Naive thymus-derived CD8-positive, alpha-beta T cell (primary cell): ENCODE measurements at regions not wholly inside any gene's neighbourhood (a gene's known extent, or its start where the extent isn't known, plus 50 kb on each side); places are given as distances from the start of the nearest gene placed in this dataset.
"Not testable (repeated sequence)": the region's sequence is repeated elsewhere in the genome, so short reads cannot be mapped to it uniquely, and the experiment has no call there.

ENCODE experiments used
- ATAC-seq, 2 donors: fragments of 150-1000 bp; cut with Tn5 transposase in 1 of 2; sonication (Bioruptor Pico), chemical (Tn5 transposase) in 1 of 2; 1 replicate in 1 of 2; 2 replicates in 1 of 2; pipeline ENCODE4 v1.10.0; 2021; ENCODE audit warnings: mild to moderate bottlenecking in 2 of 2, moderate library complexity in 2 of 2
- POLR2A ChIA-PET: fragments of 350-600 bp; sonication (Branson Sonifier 250); formaldehyde crosslinking; loops from one replicate; lab custom pipeline; 2021; ENCODE audit warnings: antibody characterized with exemption; lab: Charles Lee
- DNase-seq, 10 donors: peaks; one replicate each; pipeline versions ENCODE4 v3.0.0 to v3.0.0-alpha.2; 2020 to 2022
- H3K27ac Mint-ChIP-seq, 10 donors: one replicate each; pipeline ENCODE4 v1.8.0; 2020 to 2022; ENCODE audit warnings: mild to moderate bottlenecking in 10 of 10, mixed read lengths in 10 of 10, moderate library complexity in 4 of 10, inconsistent platforms in 1 of 10
- H3K27me3 Mint-ChIP-seq, 5 donors: one replicate each; pipeline ENCODE4 v1.8.0; 2021 to 2022; ENCODE audit warnings: mixed read lengths in 5 of 5
- H3K36me3 Mint-ChIP-seq, 3 donors: one replicate each; pipeline ENCODE4 v1.8.0; 2020 to 2022; ENCODE audit warnings: mixed read lengths in 3 of 3, mild to moderate bottlenecking in 2 of 3, inconsistent platforms in 1 of 3
- H3K4me1 Mint-ChIP-seq, 4 donors: one replicate each; pipeline ENCODE4 v1.8.0; 2021 to 2022; ENCODE audit warnings: mixed read lengths in 4 of 4
- H3K4me3 Mint-ChIP-seq, 10 donors: one replicate each; pipeline ENCODE4 v1.8.0; 2020 to 2022; ENCODE audit warnings: mild to moderate bottlenecking in 10 of 10, mixed read lengths in 10 of 10, moderate library complexity in 6 of 10, inconsistent platforms in 1 of 10
- H3K9me3 Mint-ChIP-seq, 9 donors: one replicate each; pipeline ENCODE4 v1.8.0; 2020 to 2022; ENCODE audit warnings: mixed read lengths in 9 of 9, mild to moderate bottlenecking in 3 of 9, inconsistent platforms in 1 of 9, moderate library complexity in 1 of 9

DNA sequence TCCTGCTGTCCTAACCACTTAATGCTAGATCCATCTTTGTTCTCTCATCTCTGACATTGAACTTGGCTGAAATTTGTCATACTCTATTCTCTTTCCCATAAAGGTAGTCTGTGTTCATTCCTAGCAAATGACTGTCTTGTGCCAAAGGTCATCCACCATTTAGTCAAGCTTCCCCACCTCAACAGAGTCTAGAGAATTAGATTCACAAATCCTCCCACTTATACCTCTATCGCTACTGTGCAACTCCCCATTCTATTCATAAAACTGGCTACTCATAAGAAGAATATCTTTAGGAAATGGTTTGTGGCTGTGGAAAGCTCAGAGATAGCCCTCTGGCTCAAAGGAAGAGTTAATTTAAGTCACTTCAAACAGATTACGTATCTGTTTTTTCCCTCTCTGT, 59.7 kb upstream of the MBNL1 start:
- H3K36me3 Mint-ChIP-seq, result no peaks in the 10 kb centered on the region
- DNase-seq (no peak), ATAC-seq (no peak)
- peak overlapping the region in 6 of 10 donors; percentile 7 to 80 (median 60) for H3K27ac Mint-ChIP-seq
- peak overlapping the region in 1 of 10 donors; percentile 2 for H3K4me3 Mint-ChIP-seq
- no peaks in the 10 kb centered on the region for H3K9me3 Mint-ChIP-seq
- POLR2A ChIA-PET, result interaction anchor here (1.0 to 1.9 kb wide), 5 partner anchors 8 to 60 kb away, joined by 3 to 11 read pairs (median 3); partner anchors contain the start of gene MBNL1
- H3K4me1 Mint-ChIP-seq, result peaks cover 30 to 79% (median 65%) of the 10 kb centered on the region in 4 donors
- H3K27me3 Mint-ChIP-seq, result no peaks in the 10 kb centered on the region

DNA sequence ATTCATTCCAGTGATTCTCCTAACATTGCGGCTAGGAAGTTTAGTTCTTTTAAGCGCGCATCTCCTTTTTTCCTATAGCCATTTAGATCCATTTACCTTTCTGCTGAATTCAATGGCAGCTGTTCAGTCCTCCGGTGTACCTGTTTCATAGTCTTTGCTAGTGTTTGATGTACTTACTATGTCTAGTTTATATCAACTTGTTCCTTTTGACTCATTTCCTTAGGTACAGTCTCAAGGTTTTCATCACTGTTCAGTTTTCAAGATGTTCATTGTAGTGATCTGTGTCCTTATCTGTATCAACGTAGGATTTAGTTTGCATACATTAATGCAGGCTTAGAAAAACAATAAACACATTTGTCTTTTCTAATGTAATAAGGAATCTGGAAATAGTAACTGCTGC, 59.0 kb upstream of the MBNL1 start:
- POLR2A ChIA-PET, result interaction anchor here (1.0 to 1.9 kb wide), 5 partner anchors 8 to 59 kb away, joined by 3 to 11 read pairs (median 3); partner anchors contain the start of gene MBNL1
- Mint-ChIP-seq H3K27ac (peak overlapping the region in 4 of 10 donors; percentile 12 to 80 (median 44)), H3K4me1 (peaks cover 30 to 83% (median 63%) of the 10 kb centered on the region in 4 donors), H3K27me3 (no peaks in the 10 kb centered on the region), H3K4me3 (peak overlapping the region in 4 of 10 donors; percentile 7 to 54 (median 19)), H3K36me3 (no peaks in the 10 kb centered on the region), H3K9me3 (no peaks in the 10 kb centered on the region)
- ATAC-seq (peak in 1 of 2 donors; percentile 42), DNase-seq (no peak)

DNA sequence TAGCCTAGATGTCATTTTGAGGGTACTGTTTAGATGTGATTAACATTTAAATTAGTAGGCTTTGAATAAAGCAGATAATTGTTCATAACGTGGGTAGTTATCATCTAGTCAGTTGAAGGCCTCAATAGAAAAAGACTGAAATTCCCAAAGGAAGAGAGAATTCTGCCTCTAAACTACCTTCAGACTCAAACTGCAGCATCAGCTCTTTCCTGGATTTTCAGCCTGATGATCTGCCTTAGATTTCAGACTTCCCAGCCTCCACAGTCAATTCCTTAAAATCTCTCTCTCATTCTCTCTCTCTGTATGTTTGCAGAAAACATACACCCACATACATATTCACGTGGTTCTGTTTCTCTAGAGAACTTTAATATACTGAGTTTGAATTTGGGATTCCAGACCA, 58.0 kb upstream of the MBNL1 start:
- POLR2A ChIA-PET, result interaction anchor here (0.6 to 1.5 kb wide), 3 partner anchors 8 to 33 kb away, joined by 3 read pairs; no protein-coding TSS in a partner anchor
- no peak for ATAC-seq
- Mint-ChIP-seq H3K9me3 (no peaks in the 10 kb centered on the region), H3K27ac (peak overlapping the region in 2 of 10 donors; percentile 49 to 73), H3K27me3 (no peaks in the 10 kb centered on the region), H3K4me3 (no peak overlapping the region), H3K4me1 (peaks cover 26 to 74% (median 57%) of the 10 kb centered on the region in 4 donors), H3K36me3 (no peaks in the 10 kb centered on the region)
- DNase-seq, result no peak

DNA sequence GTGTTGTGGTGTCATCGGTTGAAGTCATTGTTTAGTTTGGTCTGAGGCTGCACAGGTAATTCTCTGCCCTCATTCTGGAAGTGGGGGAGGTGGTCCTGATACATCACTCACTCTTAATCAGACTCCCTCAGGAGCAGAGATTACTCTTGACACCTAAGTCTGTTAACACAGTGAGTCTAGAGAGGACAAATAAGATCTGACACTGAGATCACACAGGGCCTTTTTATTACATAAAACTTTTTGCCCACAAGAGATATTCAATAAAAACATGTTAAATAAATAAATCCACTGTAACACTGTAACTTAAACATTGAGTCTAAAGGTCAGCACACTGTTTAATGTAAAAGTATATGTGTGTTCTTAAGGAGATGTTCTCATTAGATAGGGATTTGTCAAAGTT, 57.1 kb upstream of the MBNL1 start:
- DNase-seq (no peak), ATAC-seq (no peak)
- no peaks in the 10 kb centered on the region for H3K27me3 Mint-ChIP-seq
- H3K36me3 Mint-ChIP-seq, result no peaks in the 10 kb centered on the region
- H3K27ac Mint-ChIP-seq, result peak overlapping the region in 3 of 10 donors; percentile 56 to 73 (median 64)
- no peak overlapping the region for H3K4me3 Mint-ChIP-seq
- H3K4me1 Mint-ChIP-seq, result peaks cover 21 to 65% (median 51%) of the 10 kb centered on the region in 4 donors
- no peaks in the 10 kb centered on the region for H3K9me3 Mint-ChIP-seq
- POLR2A ChIA-PET, result interaction anchor here (1.0 kb wide), 1 partner anchor 32 kb away, joined by 3 read pairs; no protein-coding TSS in a partner anchor

DNA sequence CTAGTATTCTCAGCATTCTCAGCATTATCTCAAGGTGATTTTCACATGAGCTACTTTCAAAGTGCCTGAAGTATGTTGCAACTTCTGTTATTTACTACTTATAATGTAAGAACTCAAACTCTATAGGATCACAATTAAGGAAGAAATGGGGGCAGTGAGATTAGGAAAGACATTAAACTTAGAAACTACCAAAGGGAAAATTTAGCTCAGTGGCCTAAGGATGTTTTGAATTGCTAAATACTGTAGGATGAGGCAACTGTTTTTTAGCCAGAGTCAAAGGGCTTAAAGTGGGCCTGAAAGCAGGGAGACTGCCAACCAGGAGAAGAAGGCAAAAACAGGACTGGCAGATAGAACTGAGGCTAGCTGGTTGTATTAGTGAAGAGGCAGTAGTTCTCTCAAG, 55.5 kb upstream of the MBNL1 start:
- DNase-seq, result no peak
- Mint-ChIP-seq H3K4me1 (peaks cover 23 to 61% (median 46%) of the 10 kb centered on the region in 4 donors), H3K4me3 (no peak overlapping the region), H3K36me3 (no peaks in the 10 kb centered on the region), H3K27me3 (no peaks in the 10 kb centered on the region), H3K27ac (peak overlapping the region in 7 of 10 donors; percentile 1 to 66 (median 28)), H3K9me3 (no peaks in the 10 kb centered on the region)
- ATAC-seq, result no peak
- POLR2A ChIA-PET, result interaction anchor here (0.6 to 1.9 kb wide), 6 partner anchors 9 to 120 kb away, joined by 3 to 9 read pairs (median 3); partner anchors contain the start of gene MBNL1

DNA sequence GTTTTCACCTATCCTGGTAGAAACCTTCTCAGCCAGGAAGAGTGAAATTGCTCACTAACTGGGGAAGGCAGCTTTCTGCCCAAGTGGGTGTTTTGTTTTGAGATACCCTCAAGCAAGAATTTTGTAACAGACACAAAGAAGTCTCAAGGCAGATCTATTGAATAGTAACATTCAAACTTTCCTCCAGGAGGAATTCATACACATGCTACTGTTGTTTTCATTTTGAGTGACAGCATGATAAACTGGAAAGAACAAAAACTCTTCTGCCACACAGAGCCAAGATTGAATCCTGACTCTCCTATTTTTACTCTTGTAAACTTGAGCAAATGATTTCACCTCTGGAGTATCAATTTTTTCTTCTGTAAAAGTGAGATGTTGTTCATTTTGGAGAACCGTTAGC, 54.8 kb upstream of the MBNL1 start:
- Mint-ChIP-seq H3K4me3 (no peak overlapping the region), H3K9me3 (no peaks in the 10 kb centered on the region), H3K27ac (peak overlapping the region in 3 of 10 donors; percentile 23 to 57 (median 28)), H3K27me3 (no peaks in the 10 kb centered on the region), H3K4me1 (peaks cover 27 to 62% (median 48%) of the 10 kb centered on the region in 4 donors), H3K36me3 (no peaks in the 10 kb centered on the region)
- ATAC-seq (no peak), DNase-seq (no peak)
- POLR2A ChIA-PET, result interaction anchor here (0.6 to 1.9 kb wide), 3 partner anchors 10 to 55 kb away, joined by 3 to 9 read pairs (median 9); partner anchors contain the start of gene MBNL1

DNA sequence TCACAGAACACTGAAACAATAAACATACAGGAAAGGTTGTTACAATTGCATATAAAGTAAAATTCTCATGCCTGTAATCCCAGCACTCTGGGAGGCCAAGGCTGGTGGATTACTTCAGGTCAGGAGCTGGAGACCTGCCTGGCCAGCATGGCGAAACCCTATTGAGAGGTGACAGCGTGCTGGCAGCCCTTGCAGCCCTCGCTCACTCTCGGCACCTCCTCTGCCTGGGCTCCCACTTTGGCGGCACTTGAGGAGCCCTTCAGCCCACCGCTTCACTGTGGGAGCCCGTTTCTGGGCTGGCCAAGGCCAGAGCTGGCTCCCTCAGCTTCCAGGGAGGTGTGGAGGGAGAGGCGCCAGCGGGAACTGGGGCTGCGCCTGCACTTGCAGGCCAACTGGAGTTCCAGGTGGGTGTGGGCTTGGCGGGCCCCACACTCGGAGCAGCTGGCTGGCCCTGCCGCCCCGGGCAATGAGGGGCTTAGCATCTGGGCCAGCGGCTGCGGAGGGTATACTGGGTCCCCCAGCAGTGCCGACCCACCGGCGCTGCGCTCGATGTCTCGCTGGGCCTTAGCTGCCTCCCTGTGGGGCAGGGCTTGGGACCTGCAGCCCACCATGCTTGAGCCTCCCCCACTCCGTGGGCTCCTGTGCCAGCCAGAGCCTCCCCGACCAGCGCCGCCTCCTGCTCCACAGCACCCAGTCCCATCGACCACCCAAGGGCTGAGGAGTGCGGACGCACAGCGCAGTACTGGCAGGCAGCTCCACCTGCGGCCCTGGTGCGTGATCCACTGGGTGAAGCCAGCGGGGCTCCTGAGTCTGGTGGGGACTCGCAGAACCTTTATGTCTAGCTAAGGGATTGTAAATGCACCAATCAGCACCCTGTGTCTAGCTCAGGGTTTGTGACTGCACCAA, 51.5 kb upstream of the MBNL1 start:
- ATAC-seq, H3K27me3 Mint-ChIP-seq, H3K36me3 Mint-ChIP-seq, H3K9me3 Mint-ChIP-seq, DNase-seq: not testable (repeated sequence)
- H3K27ac Mint-ChIP-seq, result peak overlapping the region in 4 of 10 donors; percentile 90 to 97 (median 94)
- POLR2A ChIA-PET, result interaction anchor here (0.7 to 3.9 kb wide), 9 partner anchors 8 to 52 kb away, joined by 3 to 33 read pairs (median 8); partner anchors contain the start of gene MBNL1
- H3K4me1 Mint-ChIP-seq, result peaks cover 29 to 65% (median 57%) of the 10 kb centered on the region in 4 donors
- H3K4me3 Mint-ChIP-seq, result peak overlapping the region in 7 of 10 donors; percentile 78 to 89 (median 83)

DNA sequence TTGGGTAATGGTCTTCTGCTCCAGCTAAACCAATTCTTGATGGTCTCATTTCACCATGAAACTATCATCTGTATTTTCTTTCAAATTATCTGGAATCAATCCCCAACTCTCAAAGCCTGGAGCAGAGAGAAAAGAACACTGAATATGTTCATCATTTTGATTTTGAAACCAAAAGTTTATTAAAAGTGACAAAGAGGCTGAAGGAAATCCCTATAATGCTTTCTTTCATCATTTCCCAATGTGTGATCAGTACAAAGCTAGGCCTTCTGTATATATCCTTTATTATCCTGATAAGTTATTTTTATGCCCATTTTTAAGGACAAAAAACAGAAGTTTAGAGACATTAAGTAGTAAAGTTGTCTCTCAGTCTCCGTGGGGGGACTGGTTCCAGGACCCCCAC, 50.1 kb upstream of the MBNL1 start:
- Mint-ChIP-seq H3K9me3 (no peaks in the 10 kb centered on the region), H3K27ac (peak overlapping the region; percentile 83 to 97 (median 94)), H3K27me3 (no peaks in the 10 kb centered on the region), H3K36me3 (no peaks in the 10 kb centered on the region), H3K4me3 (peak overlapping the region; percentile 78 to 89 (median 83)), H3K4me1 (peaks cover 30 to 68% (median 59%) of the 10 kb centered on the region in 4 donors)
- POLR2A ChIA-PET, result interaction anchor here (0.8 to 3.9 kb wide), 7 partner anchors 9 to 50 kb away, joined by 3 to 33 read pairs (median 8); partner anchors contain the start of gene MBNL1
- peak; percentile 25 to 50 for ATAC-seq
- DNase-seq, result no peak
